NCI-H1930 (cell line): ENCODE measurements at regions not wholly inside any gene's neighbourhood (a gene's known extent, or its start where the extent isn't known, plus 50 kb on each side); places are given as distances from the start of the nearest gene placed in this dataset.
A peak's percentile ranks its signal among the peaks of the same experiment; 100 is the strongest.

ENCODE experiments used
- DNase-seq, 2 experiments: peaks; one replicate each; lab custom pipeline; 2025; lab: John Stamatoyannopoulos, UW

GRCh38 chr11:112814168-112814567 is 147.1 kb upstream of the NCAM1 start:
- no peak for DNase-seq

GRCh38 chr11:112817376-112817775 is 143.8 kb upstream of the NCAM1 start:
- no peak for DNase-seq

GRCh38 chr11:112822478-112823274 is 138.5 kb upstream of the NCAM1 start:
- no peak for DNase-seq

GRCh38 chr11:112826026-112826425 is 135.2 kb upstream of the NCAM1 start:
- no peak for DNase-seq

- no peak for DNase-seq
These were observed 134.4 kb upstream of the NCAM1 start for GRCh38 chr11:112826788-112827187.

GRCh38 chr11:112828421-112828820 is 132.8 kb upstream of the NCAM1 start:
- no peak for DNase-seq

- DNase-seq = no peak
These were observed 131.1 kb upstream of the NCAM1 start for GRCh38 chr11:112829971-112830654.

GRCh38 chr11:112831041-112831440 is 130.2 kb upstream of the NCAM1 start:
- no peak for DNase-seq

GRCh38 chr11:112831969-112832766 is 129.1 kb upstream of the NCAM1 start:
- no peak for DNase-seq

GRCh38 chr11:112834277-112834755 is 126.9 kb upstream of the NCAM1 start:
- DNase-seq = no peak

- DNase-seq = no peak
These were observed 125.5 kb upstream of the NCAM1 start for GRCh38 chr11:112835591-112836255.

- no peak for DNase-seq
These were observed 125.0 kb upstream of the NCAM1 start for GRCh38 chr11:112836256-112836602.

GRCh38 chr11:112837162-112837826 is 123.9 kb upstream of the NCAM1 start:
- DNase-seq = peak; percentile 24 to 38

- DNase-seq = no peak
These were observed 122.2 kb upstream of the NCAM1 start for GRCh38 chr11:112839051-112839450.

GRCh38 chr11:112841729-112842128 is 119.5 kb upstream of the NCAM1 start:
- no peak for DNase-seq

GRCh38 chr11:112842151-112842550 is 119.1 kb upstream of the NCAM1 start:
- no peak for DNase-seq

GRCh38 chr11:112844517-112844916 is 116.7 kb upstream of the NCAM1 start:
- DNase-seq = no peak

- no peak for DNase-seq
These were observed 113.7 kb upstream of the NCAM1 start for GRCh38 chr11:112847568-112847967.

GRCh38 chr11:112852143-112852866 is 108.9 kb upstream of the NCAM1 start:
- DNase-seq = no peak

- no peak for DNase-seq
These were observed 105.1 kb upstream of the NCAM1 start for GRCh38 chr11:112856133-112856532.

GRCh38 chr11:112856591-112856990 is 104.6 kb upstream of the NCAM1 start:
- no peak for DNase-seq
